ENCODE measurements at regions not wholly inside any gene's neighbourhood (a gene's known extent, or its start where the extent isn't known, plus 50 kb on each side); places are given as distances from the start of the nearest gene placed in this dataset.

DNA sequence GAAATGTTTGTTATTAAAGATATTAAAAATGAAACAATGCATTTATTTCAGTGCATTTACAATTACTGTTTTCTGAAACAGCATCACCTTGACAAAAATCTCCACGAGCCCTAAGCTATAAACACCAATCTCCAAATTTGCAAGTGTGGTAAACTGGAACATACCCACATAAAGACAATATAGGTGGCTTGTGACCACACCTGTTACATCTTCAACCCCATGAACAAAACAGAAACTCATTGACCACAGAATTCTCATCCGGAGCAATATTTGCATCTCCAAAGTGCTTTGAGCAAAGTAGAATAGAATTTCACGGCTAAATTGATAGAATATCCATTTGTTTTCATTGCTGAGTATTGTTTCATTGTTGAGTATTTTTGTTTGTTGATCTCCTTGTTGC, 375.2 kb upstream of the FLRT2 start:
- Histone ChIP-seq H3K9me3 (ENCODE audit: control insufficient read depth, insufficient read depth, low read depth, low read length) (no peaks in the 10 kb centered on the region), H3K27me3 (ENCODE audit: control insufficient read depth, insufficient read depth, low read length) (no peaks in the 10 kb centered on the region), H3K4me3 (ENCODE audit: low read depth in 2 of 2, low read length in 2 of 2) (no peak overlapping the region), H3K27ac (ENCODE audit: low read length) (no peak overlapping the region), H3K4me1 (ENCODE audit: control insufficient read depth, insufficient read depth, low read length) (no peaks in the 10 kb centered on the region), H3K36me3 (ENCODE audit: control insufficient read depth, insufficient read depth, low read length) (no peaks in the 10 kb centered on the region)
- TF ChIP-seq, protein P1, sequence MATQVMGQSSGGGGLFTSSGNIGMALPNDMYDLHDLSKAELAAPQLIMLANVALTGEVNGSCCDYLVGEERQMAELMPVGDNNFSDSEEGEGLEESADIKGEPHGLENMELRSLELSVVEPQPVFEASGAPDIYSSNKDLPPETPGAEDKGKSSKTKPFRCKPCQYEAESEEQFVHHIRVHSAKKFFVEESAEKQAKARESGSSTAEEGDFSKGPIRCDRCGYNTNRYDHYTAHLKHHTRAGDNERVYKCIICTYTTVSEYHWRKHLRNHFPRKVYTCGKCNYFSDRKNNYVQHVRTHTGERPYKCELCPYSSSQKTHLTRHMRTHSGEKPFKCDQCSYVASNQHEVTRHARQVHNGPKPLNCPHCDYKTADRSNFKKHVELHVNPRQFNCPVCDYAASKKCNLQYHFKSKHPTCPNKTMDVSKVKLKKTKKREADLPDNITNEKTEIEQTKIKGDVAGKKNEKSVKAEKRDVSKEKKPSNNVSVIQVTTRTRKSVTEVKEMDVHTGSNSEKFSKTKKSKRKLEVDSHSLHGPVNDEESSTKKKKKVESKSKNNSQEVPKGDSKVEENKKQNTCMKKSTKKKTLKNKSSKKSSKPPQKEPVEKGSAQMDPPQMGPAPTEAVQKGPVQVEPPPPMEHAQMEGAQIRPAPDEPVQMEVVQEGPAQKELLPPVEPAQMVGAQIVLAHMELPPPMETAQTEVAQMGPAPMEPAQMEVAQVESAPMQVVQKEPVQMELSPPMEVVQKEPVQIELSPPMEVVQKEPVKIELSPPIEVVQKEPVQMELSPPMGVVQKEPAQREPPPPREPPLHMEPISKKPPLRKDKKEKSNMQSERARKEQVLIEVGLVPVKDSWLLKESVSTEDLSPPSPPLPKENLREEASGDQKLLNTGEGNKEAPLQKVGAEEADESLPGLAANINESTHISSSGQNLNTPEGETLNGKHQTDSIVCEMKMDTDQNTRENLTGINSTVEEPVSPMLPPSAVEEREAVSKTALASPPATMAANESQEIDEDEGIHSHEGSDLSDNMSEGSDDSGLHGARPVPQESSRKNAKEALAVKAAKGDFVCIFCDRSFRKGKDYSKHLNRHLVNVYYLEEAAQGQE (IDR thresholded peaks at IDR 0.05; ENCODE audit: insufficient read depth in 1 of 2, low read depth in 2 of 2, low read length in 1 of 2): no peak
- no peak for TF ChIP-seq POLR2AphosphoS5 (IDR thresholded peaks at IDR 0.05; ENCODE audit: low read depth, low read length)
- TF ChIP-seq SIN3A (IDR thresholded peaks at IDR 0.05; ENCODE audit: borderline replicate concordance, insufficient read depth, low read depth, low read length): no peak
- TF ChIP-seq, protein P2, sequence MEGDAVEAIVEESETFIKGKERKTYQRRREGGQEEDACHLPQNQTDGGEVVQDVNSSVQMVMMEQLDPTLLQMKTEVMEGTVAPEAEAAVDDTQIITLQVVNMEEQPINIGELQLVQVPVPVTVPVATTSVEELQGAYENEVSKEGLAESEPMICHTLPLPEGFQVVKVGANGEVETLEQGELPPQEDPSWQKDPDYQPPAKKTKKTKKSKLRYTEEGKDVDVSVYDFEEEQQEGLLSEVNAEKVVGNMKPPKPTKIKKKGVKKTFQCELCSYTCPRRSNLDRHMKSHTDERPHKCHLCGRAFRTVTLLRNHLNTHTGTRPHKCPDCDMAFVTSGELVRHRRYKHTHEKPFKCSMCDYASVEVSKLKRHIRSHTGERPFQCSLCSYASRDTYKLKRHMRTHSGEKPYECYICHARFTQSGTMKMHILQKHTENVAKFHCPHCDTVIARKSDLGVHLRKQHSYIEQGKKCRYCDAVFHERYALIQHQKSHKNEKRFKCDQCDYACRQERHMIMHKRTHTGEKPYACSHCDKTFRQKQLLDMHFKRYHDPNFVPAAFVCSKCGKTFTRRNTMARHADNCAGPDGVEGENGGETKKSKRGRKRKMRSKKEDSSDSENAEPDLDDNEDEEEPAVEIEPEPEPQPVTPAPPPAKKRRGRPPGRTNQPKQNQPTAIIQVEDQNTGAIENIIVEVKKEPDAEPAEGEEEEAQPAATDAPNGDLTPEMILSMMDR (IDR thresholded peaks at IDR 0.05): no peak
- no peak for TF ChIP-seq TCF7L2 (IDR thresholded peaks at IDR 0.05; ENCODE audit: low read depth, low read length)
- ChIA-PET CTCF (no interaction called here), POLR2A (no interaction called here)
- intact Hi-C loops (cut with micrococcal nuclease; ENCODE audit: unreplicated experiment) (no loop called here), in situ Hi-C loops (cut with HindIII; ENCODE audit: low pct_unique_long_range_greater_than_20kb, low sequenced_read_pairs) (no loop called here)
- ATAC-seq: no peak
- DNase-seq (ENCODE audit: low read depth, low spot score): no peak
- BruUV-seq (replicated peaks): no TSS peak

DNA sequence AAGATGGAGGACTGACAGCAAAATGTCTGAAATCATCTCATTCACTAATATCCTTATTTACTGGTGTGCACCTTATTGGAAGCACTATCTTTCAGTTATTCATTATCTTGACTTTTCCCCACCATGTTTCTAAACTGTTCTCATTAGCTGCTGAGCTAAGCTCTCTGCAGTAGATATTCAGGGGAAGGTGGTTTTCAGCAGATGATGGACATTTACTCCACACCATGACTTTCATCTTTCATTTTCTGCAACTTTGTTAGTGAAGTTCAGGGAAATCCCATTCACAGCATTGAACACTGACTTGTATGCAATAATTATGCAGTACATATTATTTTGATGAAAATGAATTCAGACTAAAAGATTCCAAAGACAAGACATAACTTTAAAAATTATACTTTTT, 373.6 kb upstream of the FLRT2 start:
- no peak for DNase-seq (ENCODE audit: low read depth, low spot score)
- in situ Hi-C loops (cut with HindIII; ENCODE audit: low pct_unique_long_range_greater_than_20kb, low sequenced_read_pairs): no loop called here
- ChIA-PET POLR2A (no interaction called here), CTCF (no interaction called here)
- no peak overlapping the region for H3K27ac ChIP-seq (ENCODE audit: low read length)
- no peak for ATAC-seq
- BruUV-seq (replicated peaks): no TSS peak
- H3K27me3 ChIP-seq (ENCODE audit: control insufficient read depth, insufficient read depth, low read length): no peaks in the 10 kb centered on the region
- H3K36me3 ChIP-seq (ENCODE audit: control insufficient read depth, insufficient read depth, low read length): no peaks in the 10 kb centered on the region
- TF ChIP-seq SIN3A (IDR thresholded peaks at IDR 0.05; ENCODE audit: borderline replicate concordance, insufficient read depth, low read depth, low read length): no peak
- TF ChIP-seq, protein P1 (IDR thresholded peaks at IDR 0.05; ENCODE audit: insufficient read depth in 1 of 2, low read depth in 2 of 2, low read length in 1 of 2): no peak
- no peak overlapping the region for H3K4me3 ChIP-seq (ENCODE audit: low read depth in 2 of 2, low read length in 2 of 2)
- intact Hi-C loops (cut with micrococcal nuclease; ENCODE audit: unreplicated experiment): no loop called here
- H3K4me1 ChIP-seq (ENCODE audit: control insufficient read depth, insufficient read depth, low read length): no peaks in the 10 kb centered on the region
- H3K9me3 ChIP-seq (ENCODE audit: control insufficient read depth, insufficient read depth, low read depth, low read length): no peaks in the 10 kb centered on the region
